K562 (cell line): ENCODE measurements at regions not wholly inside any gene's neighbourhood (a gene's known extent, or its start where the extent isn't known, plus 50 kb on each side); places are given as distances from the start of the nearest gene placed in this dataset.

ENCODE experiments used
- CEBPB ChIP-seq: fragments of 450-650 bp; IDR thresholded peaks from 2 replicates; pipeline ENCODE4 v1.6.1; 2016; ENCODE audit warnings: missing genetic modification characterization, missing compliant biosample characterization
- EHMT2 ChIP-seq: fragments of 450-650 bp; IDR thresholded peaks from 2 replicates; pipeline ENCODE4 v1.6.1; 2018; ENCODE audit warnings: antibody characterized with exemption
- FOSL1 ChIP-seq: fragments of 200-800 bp; sonication (Bioruptor generic); conservative IDR thresholded peaks from 2 replicates; pipeline ENCODE4 v1.6.1; 2016; ENCODE audit warnings: missing genetic modification characterization, missing compliant biosample characterization
- NCOR1 ChIP-seq: fragments of 450-650 bp; IDR thresholded peaks from 2 replicates; pipeline ENCODE4 v1.6.1; 2016; ENCODE audit warnings: mild to moderate bottlenecking, moderate library complexity
- RBM39 ChIP-seq: fragments of 200-400 bp; formaldehyde crosslinking; optimal IDR thresholded peaks from 2 replicates; pipeline ENCODE3; 2018; ENCODE audit warnings: low read depth, low read length
- TAL1 ChIP-seq: fragments of 450-650 bp; IDR thresholded peaks from 2 replicates; pipeline ENCODE4 v1.6.1; 2016; ENCODE audit warnings: mild to moderate bottlenecking
- TF ChIP-seq, protein P1 (sequence below), 3 experiments: IDR thresholded peaks in 2 of 3; conservative IDR thresholded peaks in 1 of 3; 2 replicates each; pipeline ENCODE4 v1.5.1; 2011 to 2012; ENCODE audit warnings: low read length in 3 of 3, mild to moderate bottlenecking in 3 of 3, control low read depth in 2 of 3, improper control_type of control experiment in 1 of 3, inconsistent platforms in 1 of 3, low read depth in 1 of 3, mixed read lengths in 1 of 3, moderate library complexity in 1 of 3; ENCODE audit not compliant: insufficient read depth in 2 of 3
- TF ChIP-seq, protein P2 (sequence below): fragments of 450-650 bp; formaldehyde crosslinking; IDR thresholded peaks from 2 replicates; pipeline ENCODE4 v1.4.0; 2022; ENCODE audit warnings: missing genetic modification characterization
- TF ChIP-seq, protein P3 (sequence below): sonication (generic); formaldehyde crosslinking; IDR thresholded peaks from 2 replicates; pipeline ENCODE4 v1.8.0; 2022; ENCODE audit warnings: mild to moderate bottlenecking, missing genetic modification reagents, borderline replicate concordance

DNA sequence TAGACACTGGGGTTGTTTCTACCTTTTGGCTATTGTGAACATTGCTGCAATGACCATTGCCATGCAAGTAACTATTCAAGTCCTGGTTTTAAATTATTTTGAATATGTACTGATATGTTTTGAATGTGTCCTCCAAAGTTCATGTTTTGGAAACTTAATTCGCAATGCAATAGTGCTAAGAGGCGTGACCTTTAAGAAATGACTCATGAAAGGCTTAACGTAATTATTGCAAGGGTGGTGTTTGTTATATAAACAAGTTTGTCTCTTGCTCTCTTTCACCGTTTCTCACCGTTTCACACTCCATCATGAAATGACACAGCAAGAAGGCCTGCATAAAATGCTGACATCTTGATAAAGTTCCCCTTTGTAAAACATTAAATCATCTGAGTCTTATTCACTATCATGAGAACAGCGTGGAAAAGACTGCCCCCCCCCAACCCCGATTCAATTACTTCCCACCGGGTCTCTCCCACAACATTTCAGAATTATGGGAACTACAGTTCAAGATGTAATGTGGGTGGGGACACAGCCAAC, 506.9 kb upstream of the FAM47C start:
- TF ChIP-seq, protein P1, sequence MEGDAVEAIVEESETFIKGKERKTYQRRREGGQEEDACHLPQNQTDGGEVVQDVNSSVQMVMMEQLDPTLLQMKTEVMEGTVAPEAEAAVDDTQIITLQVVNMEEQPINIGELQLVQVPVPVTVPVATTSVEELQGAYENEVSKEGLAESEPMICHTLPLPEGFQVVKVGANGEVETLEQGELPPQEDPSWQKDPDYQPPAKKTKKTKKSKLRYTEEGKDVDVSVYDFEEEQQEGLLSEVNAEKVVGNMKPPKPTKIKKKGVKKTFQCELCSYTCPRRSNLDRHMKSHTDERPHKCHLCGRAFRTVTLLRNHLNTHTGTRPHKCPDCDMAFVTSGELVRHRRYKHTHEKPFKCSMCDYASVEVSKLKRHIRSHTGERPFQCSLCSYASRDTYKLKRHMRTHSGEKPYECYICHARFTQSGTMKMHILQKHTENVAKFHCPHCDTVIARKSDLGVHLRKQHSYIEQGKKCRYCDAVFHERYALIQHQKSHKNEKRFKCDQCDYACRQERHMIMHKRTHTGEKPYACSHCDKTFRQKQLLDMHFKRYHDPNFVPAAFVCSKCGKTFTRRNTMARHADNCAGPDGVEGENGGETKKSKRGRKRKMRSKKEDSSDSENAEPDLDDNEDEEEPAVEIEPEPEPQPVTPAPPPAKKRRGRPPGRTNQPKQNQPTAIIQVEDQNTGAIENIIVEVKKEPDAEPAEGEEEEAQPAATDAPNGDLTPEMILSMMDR (IDR thresholded peaks at IDR 0.05 in 2 of 3, conservative IDR thresholded peaks at IDR 0.05 in 1 of 3; ENCODE audit: insufficient read depth in 2 of 3, low read depth in 1 of 3, low read length in 3 of 3): no peak
- no peak for TF ChIP-seq FOSL1 (tag)
- no peak for TF ChIP-seq CEBPB (tag)
- TF ChIP-seq, protein P2, sequence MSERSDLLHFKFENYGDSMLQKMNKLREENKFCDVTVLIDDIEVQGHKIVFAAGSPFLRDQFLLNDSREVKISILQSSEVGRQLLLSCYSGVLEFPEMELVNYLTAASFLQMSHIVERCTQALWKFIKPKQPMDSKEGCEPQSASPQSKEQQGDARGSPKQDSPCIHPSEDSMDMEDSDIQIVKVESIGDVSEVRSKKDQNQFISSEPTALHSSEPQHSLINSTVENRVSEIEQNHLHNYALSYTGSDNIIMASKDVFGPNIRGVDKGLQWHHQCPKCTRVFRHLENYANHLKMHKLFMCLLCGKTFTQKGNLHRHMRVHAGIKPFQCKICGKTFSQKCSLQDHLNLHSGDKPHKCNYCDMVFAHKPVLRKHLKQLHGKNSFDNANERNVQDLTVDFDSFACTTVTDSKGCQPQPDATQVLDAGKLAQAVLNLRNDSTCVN: no peak
- TF ChIP-seq RBM39: no peak
- TF ChIP-seq EHMT2: no peak
- TF ChIP-seq NCOR1: no peak
- TF ChIP-seq, protein P3, sequence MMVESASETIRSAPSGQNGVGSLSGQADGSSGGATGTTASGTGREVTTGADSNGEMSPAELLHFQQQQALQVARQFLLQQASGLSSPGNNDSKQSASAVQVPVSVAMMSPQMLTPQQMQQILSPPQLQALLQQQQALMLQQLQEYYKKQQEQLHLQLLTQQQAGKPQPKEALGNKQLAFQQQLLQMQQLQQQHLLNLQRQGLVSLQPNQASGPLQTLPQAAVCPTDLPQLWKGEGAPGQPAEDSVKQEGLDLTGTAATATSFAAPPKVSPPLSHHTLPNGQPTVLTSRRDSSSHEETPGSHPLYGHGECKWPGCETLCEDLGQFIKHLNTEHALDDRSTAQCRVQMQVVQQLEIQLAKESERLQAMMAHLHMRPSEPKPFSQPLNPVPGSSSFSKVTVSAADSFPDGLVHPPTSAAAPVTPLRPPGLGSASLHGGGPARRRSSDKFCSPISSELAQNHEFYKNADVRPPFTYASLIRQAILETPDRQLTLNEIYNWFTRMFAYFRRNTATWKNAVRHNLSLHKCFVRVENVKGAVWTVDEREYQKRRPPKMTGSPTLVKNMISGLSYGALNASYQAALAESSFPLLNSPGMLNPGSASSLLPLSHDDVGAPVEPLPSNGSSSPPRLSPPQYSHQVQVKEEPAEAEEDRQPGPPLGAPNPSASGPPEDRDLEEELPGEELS (CRISPR knock-in tag): no peak
- no peak for TF ChIP-seq TAL1
